ENCODE measurements at regions not wholly inside any gene's neighbourhood (a gene's known extent, or its start where the extent isn't known, plus 50 kb on each side); places are given as distances from the start of the nearest gene placed in this dataset.
"Not testable (repeated sequence)": the region's sequence is repeated elsewhere in the genome, so short reads cannot be mapped to it uniquely, and the experiment has no call there.

DNA sequence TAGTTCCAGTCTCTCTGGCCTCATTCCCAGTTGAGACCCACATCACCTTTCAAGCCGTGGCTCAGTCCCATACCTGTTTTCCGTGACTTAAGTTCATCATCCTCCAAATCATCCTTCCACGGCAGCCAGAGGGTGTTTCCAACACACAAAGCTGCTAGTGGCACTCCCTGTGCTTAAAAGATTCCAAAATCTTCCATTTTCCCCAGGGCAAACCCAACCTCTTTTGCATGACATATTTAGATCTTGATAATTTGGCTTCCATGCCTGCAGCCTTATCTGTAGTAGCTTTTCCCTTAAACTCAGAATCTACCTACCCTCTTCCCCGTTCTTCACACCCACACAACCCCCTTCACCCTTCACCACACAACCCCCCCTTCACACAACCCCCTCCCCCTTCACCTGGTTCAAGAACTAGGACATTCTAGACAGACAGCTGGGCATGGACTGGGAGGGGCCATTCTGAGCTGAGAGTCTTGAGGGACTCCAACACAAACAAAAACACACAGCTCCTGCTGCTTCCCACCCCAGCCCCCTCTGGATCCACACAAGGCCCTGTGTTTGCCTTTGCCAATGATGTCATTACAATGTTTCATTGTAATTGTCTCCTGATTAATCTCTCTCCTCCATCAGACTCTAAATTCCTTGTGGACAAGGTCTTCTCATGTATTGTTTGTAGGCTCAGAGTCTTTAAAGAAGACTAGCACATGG, 268.2 kb downstream of the SH3GL2 start:
- DNase-seq: no peak

DNA sequence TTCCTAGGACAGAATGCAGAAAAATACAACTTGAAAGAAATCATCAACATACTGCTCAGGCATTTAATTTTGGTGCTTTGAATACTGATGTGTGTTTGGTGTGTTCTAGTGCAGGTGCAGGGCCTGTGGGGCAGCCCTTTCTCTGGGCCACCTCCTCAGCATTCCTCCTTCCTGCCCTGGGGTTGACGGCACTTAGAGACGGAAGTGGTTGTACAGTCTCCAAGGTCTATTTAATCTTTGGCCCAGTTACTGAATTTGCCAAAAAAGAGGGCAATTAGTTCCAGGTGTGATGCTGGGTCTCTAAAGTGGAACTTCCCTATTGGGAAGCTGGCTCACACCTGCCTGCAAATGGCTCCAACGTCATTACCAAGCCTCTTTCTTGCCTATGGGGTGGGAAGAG, 269.0 kb downstream of the SH3GL2 start:
- DNase-seq: no peak

DNA sequence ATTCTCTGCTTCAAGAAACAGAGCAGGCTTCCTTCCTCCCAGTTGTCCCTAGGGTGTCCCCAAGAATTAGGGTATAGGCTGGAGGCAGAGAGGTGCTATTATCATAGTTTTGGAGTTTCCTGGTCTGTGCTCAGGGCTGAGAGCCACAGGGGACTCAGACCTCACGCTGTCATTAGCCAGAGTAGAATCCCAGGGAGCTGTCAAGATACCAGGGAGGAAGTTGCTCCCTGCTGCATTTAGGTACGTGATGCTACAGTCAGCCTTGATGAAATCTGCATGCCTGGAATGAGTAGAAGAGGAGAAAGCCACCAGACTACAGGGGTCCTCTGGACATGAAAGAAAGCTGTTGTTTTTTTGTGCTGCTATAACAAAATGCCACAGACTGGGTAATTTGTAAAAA, 273.2 kb downstream of the SH3GL2 start:
- DNase-seq: no peak

DNA sequence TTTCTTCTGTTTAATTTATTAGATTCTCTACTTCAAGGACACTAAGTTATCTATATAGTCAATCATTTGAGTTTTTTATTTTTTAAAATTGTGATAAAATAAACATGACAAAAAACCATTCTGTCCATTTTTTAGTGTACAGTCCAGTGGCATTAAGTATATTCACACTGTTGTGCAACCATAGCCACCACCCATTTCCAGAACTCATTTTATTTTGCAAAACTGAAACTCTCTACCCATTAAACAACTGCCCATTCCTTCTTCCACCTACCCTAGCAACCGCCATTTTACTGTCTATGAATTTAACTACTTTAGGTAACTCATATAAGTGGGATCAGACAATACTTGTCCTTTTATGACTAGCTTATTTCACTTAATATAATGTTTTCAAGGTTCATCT, 275.6 kb downstream of the SH3GL2 start:
- no peak for DNase-seq

DNA sequence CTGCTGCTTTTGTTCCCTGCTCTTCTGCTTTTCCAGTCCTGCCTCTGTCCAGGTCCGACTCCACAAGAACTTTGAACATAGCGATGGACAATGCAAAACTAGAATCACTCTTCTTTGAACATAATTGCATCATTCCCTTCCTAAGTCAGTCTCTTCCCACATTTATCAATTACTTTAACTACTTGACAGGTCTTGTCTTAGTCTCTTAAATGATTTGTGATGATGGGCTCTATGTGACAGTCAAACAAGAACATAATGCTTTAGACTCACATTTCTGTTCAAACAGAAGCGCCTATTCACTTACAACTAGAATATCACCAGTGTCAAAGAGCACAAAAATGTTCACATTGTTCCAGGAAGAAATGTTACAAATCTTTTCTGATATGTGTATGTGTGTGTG, 278.1 kb downstream of the SH3GL2 start:
- no peak for DNase-seq

DNA sequence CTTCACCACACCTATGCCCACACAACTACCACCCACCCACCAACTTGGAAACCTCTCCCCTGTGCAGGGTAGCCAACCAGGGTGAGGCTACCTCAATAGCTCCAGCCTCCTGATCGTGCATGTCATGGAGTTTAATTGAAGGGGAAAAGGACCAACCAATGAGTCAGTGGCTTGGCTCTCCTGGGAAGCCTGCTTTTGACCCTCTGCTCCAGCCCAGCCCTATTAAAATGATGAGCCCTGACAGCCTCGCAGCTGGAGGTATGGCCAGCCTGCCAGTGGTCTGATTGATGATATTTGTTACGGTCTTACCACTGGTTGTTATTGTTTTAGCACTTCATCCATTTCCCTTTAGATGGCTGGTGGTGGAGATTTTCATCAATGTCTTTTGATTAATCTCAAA, 280.4 kb downstream of the SH3GL2 start:
- DNase-seq: no peak

DNA sequence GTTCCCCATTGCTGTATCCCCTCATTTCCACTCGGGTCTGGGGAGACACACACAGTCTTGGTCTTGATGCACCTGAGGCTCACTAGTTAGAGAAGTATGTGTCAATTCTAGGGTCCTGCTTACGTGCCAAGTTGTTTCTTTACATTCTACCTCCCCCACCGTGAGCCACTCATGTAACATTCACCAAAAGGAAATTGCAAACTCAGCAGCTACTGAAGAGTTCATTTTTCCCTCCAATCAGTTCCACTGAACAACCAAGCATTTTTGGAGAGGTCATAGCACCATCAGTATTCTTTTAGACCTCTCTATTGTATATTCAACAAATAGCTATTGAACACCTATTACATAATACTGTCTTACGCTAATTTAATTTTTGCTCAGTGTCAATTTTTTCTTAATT, 281.1 kb downstream of the SH3GL2 start:
- DNase-seq: no peak

DNA sequence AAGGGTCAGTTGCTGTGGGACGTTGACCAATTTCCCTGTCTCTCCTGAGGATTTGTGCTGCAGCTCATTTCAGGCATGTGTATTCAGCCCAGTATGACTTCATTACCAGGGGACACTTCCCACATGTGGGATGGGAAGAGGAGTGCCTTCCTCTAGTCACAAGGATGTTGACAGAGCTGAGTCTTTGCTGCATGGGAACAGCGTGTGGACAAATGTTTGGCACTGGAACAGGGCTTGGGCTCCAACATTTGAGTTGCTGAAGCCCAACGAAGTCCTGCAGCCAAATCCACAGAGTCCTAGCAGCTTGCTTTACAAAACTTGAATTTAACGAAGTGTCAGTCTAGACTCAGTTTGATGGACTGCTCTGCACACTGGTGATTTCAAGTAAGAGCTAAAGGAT, 283.2 kb downstream of the SH3GL2 start:
- no peak for DNase-seq

DNA sequence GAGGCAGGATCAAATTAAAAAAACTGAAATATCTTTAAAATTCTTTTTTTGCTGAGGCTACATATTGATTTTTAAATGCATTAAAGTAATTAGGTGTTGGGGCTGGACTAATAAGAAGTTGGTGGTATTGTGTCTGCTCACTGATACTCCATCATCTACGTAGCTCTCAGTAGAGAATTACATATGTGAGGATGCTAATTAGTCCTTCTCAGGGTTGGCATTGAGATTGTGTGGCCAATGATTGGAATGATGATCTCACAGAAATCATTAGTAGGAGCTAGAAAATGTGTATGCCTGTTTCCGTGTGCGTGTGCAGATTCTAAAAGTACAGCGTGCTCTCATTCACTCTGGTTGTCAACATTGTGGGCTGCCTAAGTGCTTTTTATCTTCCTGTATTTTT, 283.8 kb downstream of the SH3GL2 start:
- DNase-seq: no peak

DNA sequence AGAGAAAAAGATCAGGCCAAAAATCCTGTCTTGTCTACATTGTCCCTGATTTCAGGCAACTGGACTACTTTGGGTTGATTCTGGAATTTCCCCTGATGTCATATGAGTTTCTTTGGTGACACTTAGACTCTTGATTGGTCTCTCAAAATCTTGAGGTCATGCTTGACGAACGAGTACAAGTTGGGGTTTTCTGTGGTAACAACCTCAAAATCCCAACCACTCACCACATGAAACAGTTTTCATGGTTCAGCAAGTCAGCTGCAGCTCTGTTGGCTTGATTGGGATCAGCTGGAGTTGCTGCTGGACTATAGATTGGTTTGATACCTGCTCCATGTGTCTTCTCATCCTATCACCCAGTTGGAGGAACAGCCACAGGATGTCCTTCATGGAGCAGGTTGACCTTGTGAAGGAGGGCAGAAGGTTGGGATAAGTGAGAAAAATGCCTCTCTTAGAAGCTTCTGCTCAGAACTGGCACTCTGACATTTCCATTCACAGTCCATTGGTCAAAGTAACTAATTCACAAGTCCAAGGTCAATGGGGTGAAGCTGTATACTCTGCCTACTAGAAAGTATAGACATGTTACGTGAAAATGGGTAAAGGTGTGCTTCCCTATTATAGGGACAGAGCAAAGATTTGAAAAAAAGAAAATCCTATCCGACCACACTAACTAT, 284.5 kb downstream of the SH3GL2 start:
- no peak for DNase-seq

DNA sequence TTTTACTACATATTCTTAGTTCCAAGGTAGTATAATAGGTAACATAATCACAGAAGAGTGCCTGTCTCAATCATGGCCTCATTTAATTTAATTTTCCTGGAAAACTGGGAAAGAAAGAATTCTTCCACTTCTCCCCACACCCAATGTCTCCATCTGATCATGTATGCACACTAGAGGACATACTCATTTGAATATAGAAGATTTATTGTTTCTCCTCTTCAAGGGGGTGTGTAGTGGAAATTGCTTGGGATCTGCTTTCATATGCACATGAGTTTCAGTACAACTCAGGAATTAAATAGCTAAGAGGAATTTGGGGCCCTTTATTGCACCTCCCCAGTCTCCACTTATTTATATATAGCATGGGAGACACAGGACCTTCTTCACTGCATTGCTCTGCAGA, 285.1 kb downstream of the SH3GL2 start:
- no peak for DNase-seq

DNA sequence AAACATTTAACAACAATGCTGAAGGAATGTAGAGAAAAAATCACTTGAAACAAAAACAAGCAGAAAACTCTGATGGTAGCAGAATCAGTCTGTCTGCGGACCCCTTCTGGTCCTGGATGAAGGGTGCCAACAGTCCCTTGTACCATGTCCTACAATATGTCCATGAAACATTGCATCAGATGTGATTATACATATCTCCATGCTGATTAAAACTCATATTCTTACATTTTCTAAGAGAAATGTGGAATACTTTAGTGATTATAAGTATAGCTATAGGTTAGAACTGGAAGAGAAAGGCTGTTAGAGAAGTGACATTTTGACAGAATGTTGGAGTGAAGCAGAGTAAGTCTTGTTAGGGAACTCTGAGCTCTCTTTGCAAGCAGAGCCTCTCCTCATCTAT, 286.1 kb downstream of the SH3GL2 start:
- no peak for DNase-seq

DNA sequence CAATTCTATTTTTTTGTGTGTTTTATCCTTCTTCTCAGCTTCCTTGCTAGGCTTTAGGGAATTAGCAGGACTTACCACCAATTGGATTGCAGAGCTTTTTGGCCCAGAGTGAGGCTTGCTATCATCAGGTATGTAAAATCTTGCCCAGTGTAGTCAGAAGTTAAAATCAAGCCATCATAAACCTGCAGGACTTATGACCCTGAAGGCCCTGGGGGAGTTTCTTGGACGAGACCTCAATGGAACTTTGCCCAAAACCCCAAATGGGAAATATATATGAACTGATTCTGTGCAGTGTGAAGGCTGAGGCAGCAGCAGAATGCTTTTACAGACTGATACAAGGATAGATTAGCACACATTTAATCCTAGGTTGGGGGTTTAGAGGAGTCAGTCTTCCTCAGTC, 287.0 kb downstream of the SH3GL2 start:
- DNase-seq: no peak

DNA sequence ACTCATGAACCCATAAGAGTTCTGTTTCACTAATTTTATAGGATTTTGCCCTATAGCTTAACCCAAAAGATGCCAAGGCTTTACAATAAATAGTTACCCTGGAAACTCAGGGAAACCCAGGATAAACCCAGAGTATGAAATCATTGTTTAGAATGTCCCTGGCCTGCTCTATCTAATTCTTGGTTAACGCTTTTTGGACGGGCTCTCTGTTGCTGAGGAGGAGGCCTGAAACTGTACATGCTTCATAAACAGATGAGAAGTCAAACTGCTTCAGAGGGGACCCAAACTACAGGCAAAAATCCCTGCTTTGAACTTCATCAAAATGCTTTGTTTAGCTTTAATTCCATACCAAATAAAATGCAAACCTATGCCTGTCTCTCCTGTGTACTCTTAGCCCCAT, 291.9 kb downstream of the SH3GL2 start:
- DNase-seq: no peak

DNA sequence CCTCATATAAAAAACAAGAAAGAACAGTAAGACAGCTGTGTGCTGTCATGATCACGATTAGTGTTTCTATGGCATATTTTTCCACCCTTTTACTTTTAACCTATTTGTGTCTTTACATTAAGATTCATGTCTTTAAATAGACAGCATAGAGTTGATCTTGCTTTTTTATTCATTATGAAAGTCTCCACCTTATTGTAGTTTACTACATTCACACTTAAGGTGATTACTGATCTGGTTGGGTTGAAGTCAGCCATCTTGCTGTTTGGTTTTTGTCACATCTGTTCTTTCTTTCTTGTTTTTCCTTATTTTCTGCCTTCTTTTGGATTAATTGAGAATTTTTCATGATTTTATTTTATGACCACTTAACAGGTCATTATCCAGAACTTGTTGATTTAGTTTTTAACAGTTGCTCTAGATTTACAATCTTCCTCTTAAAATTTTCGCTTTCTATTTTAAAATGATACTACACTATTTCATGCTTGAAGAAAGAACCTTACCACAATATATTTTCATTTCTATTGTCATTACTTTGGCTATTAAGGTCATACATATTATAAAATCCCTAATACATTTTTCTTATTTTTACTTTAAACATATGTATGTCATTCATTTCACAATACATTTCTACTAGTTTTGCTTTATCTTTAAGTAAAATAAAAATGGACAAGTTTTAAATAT, 292.5 kb downstream of the SH3GL2 start:
- no peak for DNase-seq

DNA sequence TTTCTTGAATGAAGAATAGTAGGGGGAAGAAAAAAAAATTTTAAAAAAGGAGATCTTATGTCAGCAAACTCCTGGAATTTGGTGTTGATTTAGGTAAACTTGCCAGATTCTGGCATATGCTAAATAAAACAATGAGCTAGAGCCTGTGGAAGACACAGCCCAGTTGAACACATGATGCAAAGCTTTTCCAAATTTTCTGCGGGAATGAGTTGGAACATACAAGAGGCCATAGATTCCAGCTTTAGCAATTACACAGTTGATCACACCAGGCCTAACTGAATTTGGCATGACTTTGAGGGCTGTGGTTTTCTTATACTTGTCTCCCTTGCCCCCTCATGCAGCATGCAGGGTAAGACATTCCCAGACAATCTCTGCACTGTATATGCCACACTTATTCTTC, 297.0 kb downstream of the SH3GL2 start:
- DNase-seq: no peak

DNA sequence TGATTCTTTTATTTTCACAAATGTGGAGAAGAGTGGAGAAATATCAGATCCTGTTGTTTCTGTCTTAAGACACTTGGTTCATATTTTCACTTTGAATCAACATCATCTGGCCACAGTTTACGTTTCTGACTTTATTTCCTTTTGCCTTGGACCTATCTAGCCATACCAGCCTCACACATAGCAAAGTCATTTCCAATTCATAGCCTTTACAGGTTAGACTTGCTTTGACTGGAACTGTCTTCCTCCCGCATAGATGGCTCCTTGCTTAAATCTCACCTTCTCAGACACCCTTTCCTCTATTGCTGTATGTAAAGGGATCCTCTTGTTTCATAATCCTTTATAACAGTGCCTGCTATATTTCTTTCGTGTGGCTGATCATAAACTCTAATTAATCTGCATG, 297.8 kb downstream of the SH3GL2 start:
- no peak for DNase-seq

DNA sequence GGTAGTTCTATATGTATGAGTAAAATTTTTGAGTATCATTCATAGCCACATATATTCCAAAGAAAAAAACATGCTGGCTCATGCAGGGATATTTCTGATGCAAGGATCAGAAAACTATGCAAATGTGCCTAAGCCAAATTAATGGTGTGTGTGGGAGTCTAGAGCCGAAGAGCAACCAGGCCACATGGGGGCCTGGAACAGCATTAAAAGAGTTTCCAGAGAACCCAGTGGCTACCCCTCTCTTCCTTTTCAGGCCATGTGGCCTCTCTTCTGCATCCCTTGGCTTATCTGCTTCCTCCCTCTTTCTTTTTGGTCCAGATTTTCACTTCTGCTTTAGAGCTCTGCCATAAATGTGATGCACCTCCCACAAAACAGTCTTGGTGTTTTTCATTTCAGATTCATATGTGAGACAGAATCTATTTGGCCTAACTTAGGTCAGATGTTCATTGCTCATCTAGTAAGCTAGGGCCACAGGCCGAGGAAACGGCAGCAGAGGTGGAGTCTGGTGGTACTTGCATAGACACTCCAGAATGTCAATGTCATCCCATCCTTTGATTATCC, 300.0 kb downstream of the SH3GL2 start:
- DNase-seq: no peak

DNA sequence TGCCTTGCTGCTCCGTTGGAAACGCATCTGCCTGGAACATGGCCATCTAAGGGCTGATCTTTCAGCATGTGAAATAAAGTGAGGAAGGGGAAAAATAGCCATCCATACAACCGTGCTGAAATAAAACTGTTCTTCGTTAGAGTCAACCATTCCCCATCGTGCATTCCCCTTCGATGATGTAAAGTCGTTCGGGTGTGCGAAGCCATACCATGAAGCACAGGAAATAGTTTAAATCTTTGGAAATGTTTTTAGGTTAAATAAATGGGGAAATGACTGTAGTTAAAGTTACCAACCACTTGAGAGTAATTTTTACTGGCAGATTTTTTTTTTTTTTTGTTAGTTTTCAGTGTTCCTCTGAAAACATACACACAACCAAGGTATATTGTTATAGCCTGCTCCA, 302.5 kb downstream of the SH3GL2 start:
- DNase-seq: peak; percentile 10

DNA sequence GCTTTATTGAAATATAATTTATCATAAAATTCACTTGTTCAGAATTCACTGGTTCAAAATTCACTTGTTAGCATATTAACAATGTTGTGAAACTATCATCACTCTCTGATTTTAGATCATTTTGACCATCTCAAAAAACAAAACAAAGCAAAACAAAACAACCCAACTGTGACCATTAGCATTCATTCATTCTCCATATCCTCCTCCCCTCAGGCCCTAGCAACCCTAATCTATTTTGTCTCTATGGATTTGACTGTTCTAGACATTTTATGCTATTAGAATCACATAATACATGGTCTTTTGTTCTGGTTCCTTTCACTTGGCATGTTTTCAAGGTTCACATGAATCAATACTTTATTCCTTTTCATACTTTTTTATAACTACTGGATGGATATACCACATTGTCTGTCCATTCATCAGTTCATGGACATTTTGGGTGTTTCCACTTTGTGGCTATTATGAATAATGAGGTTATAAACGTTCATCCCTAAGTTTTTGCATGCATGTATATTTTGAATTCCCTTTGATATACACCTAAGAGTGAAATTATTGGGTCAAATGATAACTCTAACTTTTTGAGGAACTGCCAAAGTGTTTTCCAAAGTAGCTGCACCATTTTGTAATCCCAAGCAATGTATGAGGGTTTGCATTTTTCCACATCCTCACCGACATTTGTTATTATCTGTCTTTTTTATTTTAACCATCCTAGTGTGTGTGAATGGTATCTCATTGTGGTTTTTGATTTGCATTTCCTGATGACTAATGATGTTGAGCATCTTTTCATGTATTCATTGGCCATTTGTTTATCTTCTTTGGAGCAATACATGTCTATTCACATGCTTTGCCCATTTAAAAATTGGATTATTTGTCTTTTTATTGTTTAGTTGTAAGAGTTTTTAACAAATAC, 304.1 kb downstream of the SH3GL2 start:
- DNase-seq: no peak

DNA sequence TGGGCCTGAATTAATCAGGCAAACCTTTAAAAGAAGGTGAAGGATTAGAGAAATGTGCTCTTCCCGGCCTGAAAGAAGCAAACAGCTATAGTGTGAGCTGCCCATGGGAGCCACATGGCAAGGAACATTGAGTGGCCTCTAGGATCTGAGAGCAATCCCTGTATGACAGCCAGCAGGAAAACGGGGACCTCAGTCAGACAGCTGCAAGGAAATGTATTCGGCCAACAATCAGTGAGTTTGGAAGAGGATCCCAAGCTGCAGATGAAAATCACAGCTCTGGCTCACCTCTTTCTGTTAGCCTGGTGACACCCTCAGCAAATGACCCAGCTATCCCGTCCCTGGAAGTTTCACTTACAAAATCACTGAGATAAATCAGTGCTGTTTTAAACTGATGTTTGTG, 309.2 kb downstream of the SH3GL2 start:
- no peak for DNase-seq

DNA sequence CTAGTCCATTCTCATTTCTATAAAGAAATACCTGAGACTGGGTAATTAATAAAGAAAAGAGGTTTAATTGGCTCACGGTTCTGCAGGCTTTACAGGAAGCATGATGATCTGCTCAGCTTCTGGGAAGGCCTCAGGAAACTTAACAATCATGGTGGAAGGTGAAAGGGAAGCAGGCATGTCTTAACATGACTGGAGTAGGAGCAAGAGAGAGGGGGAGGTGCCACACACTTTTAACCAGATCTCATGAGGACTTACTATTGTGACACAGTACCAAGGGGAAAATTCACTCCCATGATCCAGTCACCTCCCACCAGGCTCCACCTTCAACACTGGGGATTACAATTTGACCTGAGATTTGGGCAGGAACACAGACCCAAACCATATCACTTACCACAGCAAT, 310.1 kb downstream of the SH3GL2 start:
- DNase-seq: not testable (repeated sequence)
